CD4-positive, alpha-beta T cell treated with Interleukin-1 beta for 1 hour (primary cell): ENCODE measurements at regions not wholly inside any gene's neighbourhood (a gene's known extent, or its start where the extent isn't known, plus 50 kb on each side); places are given as distances from the start of the nearest gene placed in this dataset.
"Not testable (repeated sequence)": the region's sequence is repeated elsewhere in the genome, so short reads cannot be mapped to it uniquely, and the experiment has no call there.

Source experiments
- DNase-seq, 2 donors: peaks; one replicate each; pipeline ENCODE4 v3.0.0-alpha.2; 2020 to 2022

GRCh38 chr3:192055946-192056345, 595.0 kb downstream of the PYDC2 start:
- DNase-seq = no peak

- no peak for DNase-seq
Measured at GRCh38 chr3:192057261-192057660, 596.3 kb downstream of the PYDC2 start.

GRCh38 chr3:192060160-192060781, 599.3 kb downstream of the PYDC2 start:
- no peak for DNase-seq

GRCh38 chr3:192061426-192061825, 600.5 kb downstream of the PYDC2 start:
- DNase-seq = no peak

- no peak for DNase-seq
Measured at GRCh38 chr3:192062186-192062585, 601.2 kb downstream of the PYDC2 start.

- peak in 1 of 2 donors; percentile 15 for DNase-seq
Measured at GRCh38 chr3:192063570-192063969, 602.6 kb downstream of the PYDC2 start.

GRCh38 chr3:192064959-192065358, 604.0 kb downstream of the PYDC2 start:
- no peak for DNase-seq

GRCh38 chr3:192066253-192066652, 605.3 kb downstream of the PYDC2 start:
- not testable (repeated sequence) for DNase-seq

- DNase-seq = no peak
Measured at GRCh38 chr3:192068464-192069254, 607.7 kb downstream of the PYDC2 start.

GRCh38 chr3:192077795-192078497, 617.0 kb downstream of the PYDC2 start:
- DNase-seq = no peak

GRCh38 chr3:192079098-192079497, 618.1 kb downstream of the PYDC2 start:
- no peak for DNase-seq

GRCh38 chr3:192080336-192080735, 619.4 kb downstream of the PYDC2 start:
- DNase-seq = no peak

- DNase-seq = no peak
Measured at GRCh38 chr3:192082730-192083660, 622.0 kb downstream of the PYDC2 start.
